ENCODE measurements at regions not wholly inside any gene's neighbourhood (a gene's known extent, or its start where the extent isn't known, plus 50 kb on each side); places are given as distances from the start of the nearest gene placed in this dataset.

DNA sequence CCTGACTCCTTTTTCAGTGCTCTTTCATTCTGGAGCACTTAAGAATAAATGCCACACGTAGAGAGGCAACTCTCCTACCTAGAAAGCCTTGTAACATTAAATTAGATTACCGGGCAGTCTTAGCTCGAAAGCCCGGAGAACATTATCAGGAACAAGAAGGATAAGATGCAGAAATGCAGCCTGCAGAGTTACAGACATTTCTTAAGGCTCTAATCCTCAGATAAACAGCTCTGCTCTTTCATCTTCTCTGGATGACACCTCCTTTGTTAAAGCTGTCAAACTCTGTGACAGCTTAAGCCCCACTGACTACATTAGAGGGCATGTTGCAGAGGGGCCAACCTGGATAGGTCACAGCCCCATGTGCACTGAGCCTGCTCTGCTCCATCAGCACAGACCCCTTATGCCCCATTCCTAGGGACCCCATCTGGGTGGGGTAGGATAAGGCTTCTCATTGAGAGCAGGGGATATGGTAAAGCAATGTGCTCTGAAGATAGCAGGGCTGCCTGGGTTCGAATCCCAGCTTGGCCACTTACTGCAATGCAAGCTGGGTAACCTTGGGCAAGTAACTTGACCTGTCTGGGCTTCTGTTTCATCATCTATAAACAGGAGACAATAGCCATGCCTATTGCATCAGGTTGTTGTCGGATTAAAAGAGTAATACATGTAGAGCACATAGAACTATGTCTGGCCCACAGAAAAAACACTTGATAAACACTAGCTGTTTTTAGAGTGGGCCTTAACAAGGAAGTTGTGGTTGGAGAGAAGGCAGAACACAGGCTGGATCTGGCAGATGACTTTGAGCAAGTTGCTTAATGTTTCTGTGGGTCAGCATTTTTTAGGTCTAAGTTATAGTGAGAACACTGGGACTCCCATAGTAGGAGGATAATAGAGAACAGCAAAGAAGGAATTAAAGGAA is 111.4 kb downstream of the THNSL2 start:
- no peak for DNase-seq

GRCh38 chr2:88269836-88270235 is 99.7 kb downstream of the THNSL2 start:
- no peak for DNase-seq

DNA sequence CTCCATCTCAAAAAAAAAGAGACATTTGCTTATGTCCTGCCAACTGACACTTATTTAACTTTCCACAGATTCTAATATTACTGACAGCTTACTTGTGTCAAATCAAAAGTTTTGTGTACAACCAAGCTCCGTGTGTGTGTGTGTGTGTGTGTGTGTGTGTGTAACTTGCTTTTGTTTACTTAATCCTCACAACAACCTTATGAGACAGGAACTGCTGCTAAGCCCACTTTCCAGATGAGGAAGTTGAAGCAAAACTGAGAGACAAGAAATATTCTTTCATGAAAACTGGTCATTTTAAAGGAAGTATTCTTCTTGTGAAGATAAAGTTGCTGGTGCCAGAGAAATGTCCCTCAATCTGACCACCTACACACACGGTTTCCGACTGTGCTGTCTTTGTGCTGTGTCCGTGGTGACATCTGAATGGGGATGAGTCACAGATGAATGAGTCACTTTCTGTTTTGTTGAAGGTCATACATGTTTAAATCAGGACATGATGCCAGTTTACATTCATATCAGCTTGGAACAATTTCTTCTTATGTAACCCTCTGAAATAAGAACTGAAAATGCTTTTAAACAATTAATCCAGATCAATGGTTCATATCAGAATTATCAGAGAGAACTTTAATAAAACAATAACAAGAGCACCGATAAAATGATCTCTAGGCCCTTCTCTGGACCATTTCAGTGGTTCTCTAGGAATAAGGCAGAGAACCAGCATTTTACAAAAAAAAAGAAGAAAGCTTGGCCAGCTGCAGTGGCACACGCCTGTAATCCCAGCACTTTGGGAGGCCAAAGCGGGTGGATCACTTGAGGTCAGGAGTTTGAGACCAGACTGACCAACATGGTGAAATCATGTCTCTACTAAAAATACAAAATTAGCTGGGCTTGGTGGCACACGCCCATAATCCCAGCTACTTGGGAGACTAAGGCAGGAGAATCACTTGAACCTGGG is 95.5 kb downstream of the THNSL2 start:
- DNase-seq: no peak

- DNase-seq: no peak
Measured at GRCh38 chr2:88263861-88264260, 93.7 kb downstream of the THNSL2 start.

- no peak for DNase-seq
Measured at GRCh38 chr2:88261725-88262124, 91.6 kb downstream of the THNSL2 start.

- no peak for DNase-seq
Measured at GRCh38 chr2:88258208-88258607, 88.1 kb downstream of the THNSL2 start.

- DNase-seq: no peak
Measured at GRCh38 chr2:88254437-88255091, 84.4 kb downstream of the THNSL2 start.

GRCh38 chr2:88253997-88254396 is 83.9 kb downstream of the THNSL2 start:
- DNase-seq: no peak

DNA sequence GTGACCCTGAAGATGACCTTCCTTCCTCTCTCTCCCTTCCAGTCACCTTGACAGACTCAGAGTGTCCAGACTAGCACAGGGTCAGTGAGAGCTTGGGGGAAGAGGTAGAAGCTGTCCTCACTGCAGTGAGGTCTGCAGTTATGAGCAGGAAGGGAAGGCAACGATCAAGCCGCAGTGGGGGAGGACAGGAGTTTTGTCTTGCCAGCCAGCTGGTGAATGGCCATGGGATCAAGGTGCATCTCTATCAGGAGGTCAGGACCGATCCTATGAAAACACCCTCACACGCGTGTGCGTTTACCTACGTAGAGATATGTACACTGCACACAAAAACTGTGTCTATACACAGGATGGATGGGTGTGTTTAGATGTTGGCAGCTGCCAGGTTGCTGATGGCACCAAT is 83.2 kb downstream of the THNSL2 start:
- no peak for DNase-seq

GRCh38 chr2:88252646-88253045 is 82.5 kb downstream of the THNSL2 start:
- no peak for DNase-seq

DNA sequence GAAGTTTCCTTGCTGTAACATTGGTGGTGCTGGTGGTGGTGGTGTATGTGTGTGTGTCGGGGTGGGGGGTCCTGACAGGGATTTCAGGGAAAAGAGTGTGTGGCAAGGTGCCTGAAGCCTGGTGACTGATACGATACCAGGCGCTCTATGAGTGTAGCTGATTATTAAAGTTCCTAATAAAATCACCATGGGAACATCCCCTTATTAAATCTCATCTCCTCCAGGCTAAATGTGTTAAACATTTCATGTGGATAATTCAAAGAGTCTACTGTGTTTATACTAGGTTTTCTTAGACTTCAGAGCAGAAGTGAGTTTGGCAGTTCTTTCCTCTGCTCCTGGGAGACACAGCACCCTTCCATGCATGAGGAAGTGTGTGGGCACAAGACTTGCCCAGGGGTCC is 82.0 kb downstream of the THNSL2 start:
- DNase-seq: no peak

GRCh38 chr2:88250404-88250803 is 80.3 kb downstream of the THNSL2 start:
- DNase-seq: no peak

GRCh38 chr2:88248280-88248828 is 78.2 kb downstream of the THNSL2 start:
- DNase-seq: no peak

- no peak for DNase-seq
Measured at GRCh38 chr2:88247531-88247930, 77.4 kb downstream of the THNSL2 start.

DNA sequence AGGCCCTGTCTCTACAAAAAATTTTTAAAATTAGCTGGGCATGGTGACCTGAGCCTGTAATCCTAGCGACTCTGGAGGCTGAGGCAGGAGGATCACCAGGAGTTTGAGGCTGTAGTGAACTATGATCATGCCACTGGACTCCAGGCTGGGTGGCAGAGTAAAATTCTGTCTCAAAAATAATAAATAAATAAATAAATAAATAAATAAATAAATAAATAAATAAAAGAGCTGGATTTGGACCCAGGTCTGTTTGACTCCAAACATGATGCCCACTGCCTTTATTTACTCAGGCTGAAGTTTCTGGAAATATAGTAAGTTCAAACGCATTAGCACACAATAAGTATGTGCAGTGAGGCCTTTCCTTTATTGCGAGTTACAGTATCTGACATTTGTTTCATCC is 75.0 kb downstream of the THNSL2 start:
- DNase-seq: no peak

GRCh38 chr2:88239781-88240180 is 69.6 kb downstream of the THNSL2 start:
- DNase-seq: no peak

DNA sequence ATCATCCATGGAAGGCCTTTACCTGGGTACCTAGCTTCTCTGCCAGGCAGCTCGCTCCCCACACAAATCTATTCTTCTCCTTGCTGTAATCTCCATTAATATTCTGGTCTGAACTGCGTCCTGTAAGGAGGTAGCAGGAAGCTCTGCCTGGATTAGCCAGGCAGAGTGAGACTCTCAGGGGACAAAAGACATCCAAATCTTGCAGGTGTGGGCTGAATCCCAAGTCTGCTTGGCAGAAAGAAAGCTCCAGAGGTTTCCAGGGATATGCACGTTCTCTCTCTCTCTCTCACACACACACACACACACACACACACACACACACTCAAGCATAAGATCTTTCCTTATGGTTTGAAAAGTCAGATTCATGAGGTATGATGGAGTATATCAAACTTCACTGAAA is 66.5 kb downstream of the THNSL2 start:
- DNase-seq: no peak

All from NCI-H446 (cell line).